ENCODE measurements at regions not wholly inside any gene's neighbourhood (a gene's known extent, or its start where the extent isn't known, plus 50 kb on each side); places are given as distances from the start of the nearest gene placed in this dataset.

GRCh38 chr1:69388044-69388443 lies 179.7 kb upstream of the LRRC7 start:
- no peak for DNase-seq

- DNase-seq: no peak
Measured at GRCh38 chr1:69400128-69400527, 167.6 kb upstream of the LRRC7 start.

GRCh38 chr1:69401879-69402278 lies 165.8 kb upstream of the LRRC7 start:
- DNase-seq: no peak

- no peak for DNase-seq
Measured at GRCh38 chr1:69403756-69404320, 163.9 kb upstream of the LRRC7 start.

GRCh38 chr1:69404486-69404885 lies 163.2 kb upstream of the LRRC7 start:
- no peak for DNase-seq

GRCh38 chr1:69406244-69406643 lies 161.5 kb upstream of the LRRC7 start:
- no peak for DNase-seq

GRCh38 chr1:69409731-69410456 lies 157.8 kb upstream of the LRRC7 start:
- no peak for DNase-seq

- DNase-seq: no peak
Measured at GRCh38 chr1:69410457-69410850, 157.3 kb upstream of the LRRC7 start.

GRCh38 chr1:69410893-69411292 lies 156.8 kb upstream of the LRRC7 start:
- DNase-seq: no peak

GRCh38 chr1:69411617-69412016 lies 156.1 kb upstream of the LRRC7 start:
- DNase-seq: no peak

GRCh38 chr1:69413129-69413528 lies 154.6 kb upstream of the LRRC7 start:
- no peak for DNase-seq

- DNase-seq: no peak
Measured at GRCh38 chr1:69414574-69414973, 153.1 kb upstream of the LRRC7 start.

- no peak for DNase-seq
Measured at GRCh38 chr1:69421286-69421685, 146.4 kb upstream of the LRRC7 start.

GRCh38 chr1:69425871-69426270 lies 141.9 kb upstream of the LRRC7 start:
- no peak for DNase-seq

GRCh38 chr1:69426401-69426800 lies 141.3 kb upstream of the LRRC7 start:
- no peak for DNase-seq

GRCh38 chr1:69433073-69433472 lies 134.6 kb upstream of the LRRC7 start:
- no peak for DNase-seq

GRCh38 chr1:69436151-69436550 lies 131.6 kb upstream of the LRRC7 start:
- DNase-seq: no peak

- no peak for DNase-seq
Measured at GRCh38 chr1:69438056-69438795, 129.5 kb upstream of the LRRC7 start.

GRCh38 chr1:69441496-69441895 lies 126.2 kb upstream of the LRRC7 start:
- no peak for DNase-seq

- DNase-seq: no peak
Measured at GRCh38 chr1:69451196-69451595, 116.5 kb upstream of the LRRC7 start.

- DNase-seq: no peak
Measured at GRCh38 chr1:69455718-69456117, 112.0 kb upstream of the LRRC7 start.

- no peak for DNase-seq
Measured at GRCh38 chr1:69459244-69459643, 108.5 kb upstream of the LRRC7 start.

GRCh38 chr1:69475021-69475420 lies 92.7 kb upstream of the LRRC7 start:
- DNase-seq: no peak

GRCh38 chr1:69479734-69480133 lies 88.0 kb upstream of the LRRC7 start:
- DNase-seq: no peak
